ENCODE measurements at regions not wholly inside any gene's neighbourhood (a gene's known extent, or its start where the extent isn't known, plus 50 kb on each side); places are given as distances from the start of the nearest gene placed in this dataset.

- TF ChIP-seq CTCF (conservative IDR thresholded peaks at IDR 0.05) (no peak), EZH2 (IDR thresholded peaks at IDR 0.05; ENCODE audit: low read depth) (no peak)
These were observed 1312.8 kb upstream of the ACVR2A start for GRCh38 chr2:146532009-146532408.
